Uterus (tissue), 3 donors: ENCODE measurements at regions not wholly inside any gene's neighbourhood (a gene's known extent, or its start where the extent isn't known, plus 50 kb on each side); places are given as distances from the start of the nearest gene placed in this dataset.

Source experiments
- DNase-seq, 2 donors: peaks; one replicate each; pipeline ENCODE4 v3.0.0-alpha.2; 2019 to 2020
- H3K27ac ChIP-seq, 2 donors: fragments of 200-600 bp; sonication (generic); 1 replicate in 1 of 2; 2 replicates in 1 of 2; pipeline ENCODE4 v1.5.1; 2016 to 2018
- H3K27me3 ChIP-seq, 2 donors: fragments of 200-600 bp; sonication (generic); one replicate each; pipeline ENCODE4 v1.5.1; 2018 to 2019; ENCODE audit warnings: control low read depth in 1 of 2
- H3K36me3 ChIP-seq, 2 donors: fragments of 200-600 bp; sonication (generic); one replicate each; pipeline ENCODE4 v1.5.1; 2019; ENCODE audit warnings: control low read depth in 1 of 2
- H3K4me1 ChIP-seq, 2 donors: fragments of 200-600 bp; sonication (generic); one replicate each; pipeline ENCODE4 v1.5.1; 2018 to 2019; ENCODE audit warnings: control low read depth in 1 of 2
- H3K4me3 ChIP-seq, 2 donors: fragments of 200-600 bp; sonication (generic); 1 replicate in 1 of 2; 2 replicates in 1 of 2; pipeline ENCODE4 v1.5.1; 2018 to 2019; ENCODE audit warnings: mild to moderate bottlenecking in 1 of 2
- H3K9me3 ChIP-seq, 2 donors: fragments of 200-600 bp; sonication (generic); one replicate each; pipeline ENCODE4 v1.5.1; 2019; ENCODE audit warnings: control low read depth in 1 of 2
- POLR2A ChIP-seq, 2 donors: fragments of 450-650 bp; IDR thresholded peaks; one replicate each; pipeline ENCODE4 v1.6.1; 2016; ENCODE audit warnings: antibody characterized with exemption in 2 of 2, mild to moderate bottlenecking in 1 of 2, moderate library complexity in 1 of 2
- intact Hi-C: fragments of 100-400 bp; cut with DNase I; formaldehyde crosslinking; loops from one replicate; pipeline ENCODE4 v1.15.1; 2023; ENCODE audit warnings: low total_unique reads
- TF ChIP-seq, protein P1 (sequence below), 4 experiments: fragments of 200-600 bp in 2 of 4; fragments of 450-650 bp in 2 of 4; sonication (generic) in 2 of 4; IDR thresholded peaks; one replicate each; pipeline ENCODE4 v1.5.1; 2016 to 2019; ENCODE audit warnings: antibody characterized with exemption in 4 of 4, mild to moderate bottlenecking in 2 of 4, moderate library complexity in 1 of 4
- donor health status: DM: yes; HTN: yes; CAD: no.

DNA sequence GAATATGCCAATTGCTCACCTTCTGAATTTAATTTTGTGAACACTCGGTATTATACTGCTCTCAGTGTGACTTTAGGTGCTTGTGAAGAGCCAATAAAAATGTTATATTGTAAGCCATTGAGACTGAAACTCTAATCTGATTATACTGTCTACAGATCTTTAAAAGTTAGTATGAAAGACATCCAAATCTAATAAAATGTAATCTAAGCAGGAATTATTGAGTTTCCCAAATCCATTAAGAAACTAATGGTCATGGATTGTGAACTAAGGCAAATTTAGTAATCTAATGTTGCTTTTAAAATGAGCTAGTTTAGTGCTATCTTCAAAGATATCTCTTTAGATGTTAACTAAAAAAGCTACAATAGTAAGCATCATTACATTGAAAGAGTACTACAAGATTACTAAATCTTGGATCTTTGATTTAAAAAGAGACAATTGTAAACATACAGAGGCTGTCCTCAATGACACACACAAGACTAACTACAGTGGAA lies 1132.4 kb upstream of the B3GALT2 start:
- no peak for DNase-seq
- Histone ChIP-seq H3K36me3 (no peaks in the 10 kb centered on the region), H3K9me3 (no peaks in the 10 kb centered on the region), H3K4me3 (no peak overlapping the region), H3K27ac (no peak overlapping the region), H3K27me3 (no peaks in the 10 kb centered on the region), H3K4me1 (no peaks in the 10 kb centered on the region)
- TF ChIP-seq, protein P1, sequence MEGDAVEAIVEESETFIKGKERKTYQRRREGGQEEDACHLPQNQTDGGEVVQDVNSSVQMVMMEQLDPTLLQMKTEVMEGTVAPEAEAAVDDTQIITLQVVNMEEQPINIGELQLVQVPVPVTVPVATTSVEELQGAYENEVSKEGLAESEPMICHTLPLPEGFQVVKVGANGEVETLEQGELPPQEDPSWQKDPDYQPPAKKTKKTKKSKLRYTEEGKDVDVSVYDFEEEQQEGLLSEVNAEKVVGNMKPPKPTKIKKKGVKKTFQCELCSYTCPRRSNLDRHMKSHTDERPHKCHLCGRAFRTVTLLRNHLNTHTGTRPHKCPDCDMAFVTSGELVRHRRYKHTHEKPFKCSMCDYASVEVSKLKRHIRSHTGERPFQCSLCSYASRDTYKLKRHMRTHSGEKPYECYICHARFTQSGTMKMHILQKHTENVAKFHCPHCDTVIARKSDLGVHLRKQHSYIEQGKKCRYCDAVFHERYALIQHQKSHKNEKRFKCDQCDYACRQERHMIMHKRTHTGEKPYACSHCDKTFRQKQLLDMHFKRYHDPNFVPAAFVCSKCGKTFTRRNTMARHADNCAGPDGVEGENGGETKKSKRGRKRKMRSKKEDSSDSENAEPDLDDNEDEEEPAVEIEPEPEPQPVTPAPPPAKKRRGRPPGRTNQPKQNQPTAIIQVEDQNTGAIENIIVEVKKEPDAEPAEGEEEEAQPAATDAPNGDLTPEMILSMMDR (IDR thresholded peaks at IDR 0.05): no peak
- TF ChIP-seq POLR2A (IDR thresholded peaks at IDR 0.05): no peak
- intact Hi-C loops: no loop called here

DNA sequence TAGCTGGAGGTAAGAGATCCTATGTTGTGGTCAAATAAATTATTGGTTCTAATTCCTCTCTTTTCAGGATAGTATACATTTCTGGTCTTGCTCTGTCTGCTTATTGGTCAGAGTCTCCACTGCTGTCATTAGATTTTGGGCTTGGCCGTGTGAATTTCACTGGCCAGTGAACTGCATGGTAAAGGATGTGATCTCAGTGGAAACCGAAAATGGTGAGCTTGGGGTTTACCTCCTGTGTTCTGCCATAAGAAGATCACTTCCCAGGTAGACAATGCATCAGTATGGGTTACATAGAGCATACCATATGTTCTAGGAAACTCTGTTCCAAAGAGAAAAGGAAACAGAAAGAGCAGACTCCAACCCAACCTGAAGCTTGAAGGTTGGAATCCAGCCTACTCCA lies 1123.3 kb upstream of the B3GALT2 start:
- Histone ChIP-seq H3K36me3 (no peaks in the 10 kb centered on the region), H3K27me3 (no peaks in the 10 kb centered on the region), H3K9me3 (no peaks in the 10 kb centered on the region), H3K4me1 (no peaks in the 10 kb centered on the region), H3K4me3 (no peak overlapping the region), H3K27ac (no peak overlapping the region)
- intact Hi-C loops: no loop called here
- no peak for DNase-seq
- no peak for TF ChIP-seq POLR2A (IDR thresholded peaks at IDR 0.05)

DNA sequence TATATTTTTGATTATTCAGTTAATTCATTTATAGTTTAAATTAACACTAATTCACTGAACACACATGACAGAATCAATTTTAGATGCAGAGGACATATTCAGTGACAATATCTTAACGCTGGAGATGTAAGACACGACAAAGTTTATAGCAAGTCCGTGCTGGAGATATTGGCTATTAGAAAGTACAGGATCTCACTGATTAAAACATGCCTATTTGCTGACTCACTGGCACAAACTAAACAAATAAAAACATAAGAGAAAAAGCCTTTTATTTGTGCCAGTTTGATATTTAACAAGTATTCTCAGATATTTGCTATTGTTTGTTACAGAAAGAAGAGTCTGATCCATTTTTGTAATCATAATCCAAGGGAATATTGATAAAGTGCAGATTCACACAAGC lies 1122.9 kb upstream of the B3GALT2 start:
- Histone ChIP-seq H3K4me1 (no peaks in the 10 kb centered on the region), H3K27me3 (no peaks in the 10 kb centered on the region), H3K9me3 (no peaks in the 10 kb centered on the region), H3K36me3 (no peaks in the 10 kb centered on the region), H3K4me3 (no peak overlapping the region), H3K27ac (no peak overlapping the region)
- DNase-seq: no peak
- intact Hi-C loops: no loop called here
- TF ChIP-seq POLR2A (IDR thresholded peaks at IDR 0.05): no peak
- TF ChIP-seq, protein P1 (IDR thresholded peaks at IDR 0.05): no peak

DNA sequence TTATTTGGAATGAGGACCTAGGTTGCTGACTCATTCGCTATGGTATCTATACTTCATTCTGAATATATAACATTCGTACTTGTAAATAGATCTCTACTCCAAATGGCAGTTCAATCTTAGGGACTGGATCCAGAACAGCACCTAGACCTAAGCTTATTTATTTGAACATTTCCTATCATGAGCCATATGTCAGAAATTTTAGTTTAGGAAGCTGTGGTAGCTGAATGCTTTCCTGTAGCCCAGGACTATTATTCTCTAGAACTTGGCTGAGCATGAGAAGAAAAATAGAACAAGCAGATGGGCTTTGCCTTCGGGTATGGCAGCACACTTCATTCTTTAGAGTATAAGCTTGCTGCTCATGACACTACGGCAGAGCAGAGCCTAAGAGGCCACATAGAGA lies 1114.4 kb upstream of the B3GALT2 start:
- H3K4me1 ChIP-seq: no peaks in the 10 kb centered on the region
- no peak overlapping the region for H3K4me3 ChIP-seq
- no peaks in the 10 kb centered on the region for H3K27me3 ChIP-seq
- no peaks in the 10 kb centered on the region for H3K36me3 ChIP-seq
- intact Hi-C loops: no loop called here
- TF ChIP-seq, protein P1 (IDR thresholded peaks at IDR 0.05): no peak
- TF ChIP-seq POLR2A (IDR thresholded peaks at IDR 0.05): no peak
- H3K9me3 ChIP-seq: no peaks in the 10 kb centered on the region
- DNase-seq: no peak
- no peak overlapping the region for H3K27ac ChIP-seq

DNA sequence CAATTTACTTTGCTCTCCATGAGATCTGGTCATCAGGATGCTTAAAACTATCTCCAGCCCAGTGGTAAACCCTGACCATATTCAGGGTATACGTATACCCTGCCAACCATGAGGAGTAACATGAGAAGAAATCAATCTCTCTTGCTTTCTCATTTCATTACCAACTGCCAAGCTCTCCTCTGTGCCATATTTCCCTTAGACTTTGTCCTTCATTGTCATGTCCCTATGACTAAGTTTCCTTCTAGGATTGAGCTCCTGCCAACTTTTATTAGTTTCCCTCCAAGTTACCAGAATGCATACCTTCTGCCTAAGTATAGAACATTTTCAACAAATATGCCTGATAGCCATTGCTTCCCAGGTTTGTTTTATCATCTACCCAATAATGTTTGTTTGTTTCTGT lies 1113.9 kb upstream of the B3GALT2 start:
- intact Hi-C loops: no loop called here

More for the DNA sequence above, 1113.9 kb upstream of the B3GALT2 start:
- no peak for DNase-seq
- Histone ChIP-seq H3K4me3 (no peak overlapping the region), H3K36me3 (no peaks in the 10 kb centered on the region), H3K9me3 (no peaks in the 10 kb centered on the region), H3K27me3 (no peaks in the 10 kb centered on the region), H3K4me1 (no peaks in the 10 kb centered on the region), H3K27ac (no peak overlapping the region)
- TF ChIP-seq, protein P1 (IDR thresholded peaks at IDR 0.05): no peak
- TF ChIP-seq POLR2A (IDR thresholded peaks at IDR 0.05): no peak
